ENCODE measurements at regions not wholly inside any gene's neighbourhood (a gene's known extent, or its start where the extent isn't known, plus 50 kb on each side); places are given as distances from the start of the nearest gene placed in this dataset.

- no peak for DNase-seq
Measured at GRCh38 chr12:91959220-91959619, 186.4 kb downstream of the BTG1 start.

DNA sequence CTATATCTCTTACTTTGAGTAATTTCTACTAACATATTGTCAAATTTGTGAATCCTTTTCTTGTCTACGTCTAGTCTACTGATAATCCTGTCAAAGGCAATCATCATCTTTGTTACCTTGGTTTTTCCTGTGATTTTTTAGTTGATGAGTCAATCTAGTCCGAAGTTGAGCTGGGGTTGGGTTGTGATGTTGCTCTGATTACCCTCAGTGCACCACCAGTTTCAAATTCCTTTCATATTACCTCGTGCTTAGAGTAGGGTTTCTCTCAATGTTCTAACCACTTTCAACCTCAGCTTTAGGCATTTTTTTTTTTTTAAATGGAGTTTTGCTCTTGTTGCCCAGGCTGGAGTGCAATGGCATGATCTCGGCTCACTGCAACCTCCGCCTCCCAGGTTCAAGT is 186.8 kb downstream of the BTG1 start:
- no peak for DNase-seq

- no peak for DNase-seq
Measured at GRCh38 chr12:91954747-91955146, 190.9 kb downstream of the BTG1 start.

DNA sequence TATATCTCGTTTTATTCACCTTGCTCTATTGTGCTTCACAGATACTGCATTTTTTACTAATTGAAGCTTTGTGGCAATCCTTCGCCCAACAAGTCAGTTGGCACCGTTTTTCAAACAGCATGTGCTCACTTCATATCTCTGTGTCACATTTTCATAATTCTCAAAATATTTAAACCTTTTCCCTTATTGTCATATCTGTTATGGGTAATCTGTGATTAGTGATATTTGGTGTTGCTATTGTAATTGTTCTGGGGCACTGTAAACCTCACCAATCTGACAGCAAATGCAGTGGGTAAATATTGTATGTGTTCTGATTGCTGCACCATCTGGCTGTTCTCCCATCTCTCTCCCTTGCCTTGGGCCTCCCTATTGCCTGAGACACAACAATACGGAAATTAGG is 191.3 kb downstream of the BTG1 start:
- DNase-seq = no peak

- DNase-seq = no peak
Measured at GRCh38 chr12:91952916-91953315, 192.7 kb downstream of the BTG1 start.

- DNase-seq = no peak
Measured at GRCh38 chr12:91951571-91951970, 194.1 kb downstream of the BTG1 start.

DNA sequence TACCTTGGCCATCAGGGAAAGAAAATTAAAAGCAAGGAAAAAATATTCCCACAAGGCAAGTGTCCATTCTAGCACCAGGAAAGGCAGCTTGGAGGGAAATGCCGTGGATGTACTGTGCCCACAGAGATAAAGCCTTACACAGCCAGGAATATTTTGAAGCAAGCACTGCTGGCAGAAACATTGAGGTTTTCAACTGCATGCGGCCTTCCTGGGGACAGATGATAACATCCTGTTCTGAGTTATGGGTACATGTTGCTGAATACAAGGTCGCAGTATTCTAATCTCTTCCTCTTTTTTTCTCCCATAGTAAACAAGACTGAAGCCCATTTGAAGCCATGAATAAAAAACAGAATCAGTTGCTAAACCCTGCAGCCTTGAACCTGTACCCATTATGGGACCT is 197.1 kb downstream of the BTG1 start:
- no peak for DNase-seq

- no peak for DNase-seq
Measured at GRCh38 chr12:91947459-91947858, 198.2 kb downstream of the BTG1 start.

GRCh38 chr12:91944637-91945036 is 201.0 kb downstream of the BTG1 start:
- DNase-seq = no peak

DNA sequence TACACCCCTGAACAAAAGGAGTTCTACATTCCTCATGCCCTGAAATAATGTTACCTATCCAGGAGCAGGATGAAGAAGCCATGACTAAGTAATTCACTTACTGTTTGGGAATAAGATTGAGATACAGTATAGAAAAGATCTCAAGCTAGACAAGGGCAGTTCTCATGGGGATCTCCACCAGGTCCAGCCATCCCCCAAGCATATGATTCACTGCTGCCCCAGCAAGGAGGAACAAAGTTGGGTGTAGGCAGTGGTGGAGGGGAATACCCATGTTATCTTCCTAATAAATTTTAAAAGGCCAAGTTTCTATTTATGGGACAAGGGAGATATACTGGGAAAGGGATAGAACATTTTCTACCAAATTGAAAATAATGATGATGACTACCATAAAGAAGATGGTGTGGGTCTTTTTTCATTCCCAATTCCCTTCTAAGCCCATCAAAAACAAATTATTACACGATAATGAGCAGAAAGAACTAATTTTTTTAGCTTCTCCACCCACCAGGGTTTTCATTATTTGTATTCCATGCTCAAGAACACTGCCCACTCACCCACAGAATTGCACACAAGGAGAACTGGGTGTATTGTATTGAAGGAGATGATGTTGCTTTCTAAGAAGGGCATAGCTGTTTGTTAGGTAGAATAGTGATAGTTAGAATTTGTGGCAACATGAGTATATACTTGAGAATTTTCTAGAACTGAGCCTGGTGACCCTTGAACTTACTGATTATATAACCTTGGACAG is 204.6 kb downstream of the BTG1 start:
- DNase-seq = no peak

DNA sequence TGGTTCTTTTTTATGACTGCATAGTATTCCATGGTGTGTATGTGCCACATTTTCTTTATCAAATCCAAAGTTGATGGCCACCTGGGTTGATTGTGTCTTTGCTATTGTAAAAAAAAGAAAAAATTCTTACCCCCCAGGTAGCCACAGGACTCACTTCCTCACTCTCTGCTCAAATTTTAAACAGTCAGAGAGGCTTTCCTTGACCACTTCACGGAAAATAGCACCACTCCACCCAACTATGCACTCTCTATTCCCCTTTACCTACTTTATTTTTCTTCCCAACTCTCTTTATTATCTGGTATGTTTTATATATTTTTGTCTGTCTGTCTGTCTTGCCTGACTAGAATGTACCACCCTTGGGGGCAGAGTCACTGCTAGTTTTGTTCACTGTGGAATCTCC is 205.3 kb downstream of the BTG1 start:
- DNase-seq = no peak

- no peak for DNase-seq
Measured at GRCh38 chr12:91937706-91938105, 207.9 kb downstream of the BTG1 start.

DNA sequence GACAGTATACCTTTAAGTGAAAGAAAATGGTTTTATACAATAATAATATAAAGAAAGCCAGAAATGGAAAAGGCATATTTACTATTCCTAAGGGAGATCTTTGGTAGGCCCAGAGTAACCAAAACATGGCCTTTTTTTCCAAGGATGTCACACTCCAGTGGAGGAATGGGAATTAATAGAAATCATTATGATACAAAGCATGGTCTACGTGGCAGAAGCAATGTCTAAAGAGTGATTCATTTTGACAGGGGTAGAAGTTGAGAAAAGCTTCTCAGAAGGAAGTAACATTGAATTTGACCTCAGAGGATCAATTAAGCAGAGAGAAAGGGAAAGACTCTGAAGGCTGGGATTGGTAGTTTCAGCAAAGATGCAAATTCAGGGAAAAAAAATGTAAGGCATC is 208.6 kb downstream of the BTG1 start:
- no peak for DNase-seq

DNA sequence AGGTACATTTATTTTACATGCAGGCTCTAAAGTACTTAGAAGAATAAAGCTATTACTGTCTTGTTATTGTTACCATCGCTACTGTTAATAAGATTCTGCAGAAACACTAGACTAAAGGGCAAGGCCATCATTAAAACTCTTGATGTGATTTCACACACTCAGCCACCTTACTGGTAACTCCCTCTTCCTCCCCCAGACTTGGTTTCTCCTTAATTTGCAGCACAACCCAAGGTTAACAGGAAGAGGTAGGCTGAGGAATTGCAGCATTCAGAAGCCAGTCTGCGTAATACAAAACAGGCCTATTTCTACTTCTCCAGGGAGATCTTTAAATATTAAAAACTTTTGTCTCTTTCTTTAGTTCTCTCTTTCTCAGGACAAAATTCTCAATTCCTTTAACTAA is 210.3 kb downstream of the BTG1 start:
- DNase-seq = no peak

- DNase-seq = no peak
Measured at GRCh38 chr12:91931111-91931510, 214.5 kb downstream of the BTG1 start.

DNA sequence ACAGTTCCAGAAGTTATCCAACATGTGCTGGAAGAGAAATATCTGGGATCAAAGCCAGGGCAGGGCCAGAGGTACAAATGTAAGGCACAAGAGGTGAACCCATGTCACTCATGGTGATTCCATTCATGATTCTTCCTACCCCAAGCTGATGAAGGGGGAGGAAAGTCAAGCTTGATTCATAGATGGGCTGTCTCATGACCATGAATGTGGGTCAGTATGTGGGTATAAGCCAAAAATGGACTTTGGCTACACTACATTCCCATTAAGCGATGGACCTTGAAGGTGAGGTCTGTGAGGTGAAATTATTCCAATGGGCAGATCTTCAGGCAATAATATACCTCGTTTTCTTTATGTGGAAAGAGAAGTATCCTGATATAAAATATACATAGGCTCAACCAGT is 217.1 kb downstream of the BTG1 start:
- DNase-seq = no peak

DNA sequence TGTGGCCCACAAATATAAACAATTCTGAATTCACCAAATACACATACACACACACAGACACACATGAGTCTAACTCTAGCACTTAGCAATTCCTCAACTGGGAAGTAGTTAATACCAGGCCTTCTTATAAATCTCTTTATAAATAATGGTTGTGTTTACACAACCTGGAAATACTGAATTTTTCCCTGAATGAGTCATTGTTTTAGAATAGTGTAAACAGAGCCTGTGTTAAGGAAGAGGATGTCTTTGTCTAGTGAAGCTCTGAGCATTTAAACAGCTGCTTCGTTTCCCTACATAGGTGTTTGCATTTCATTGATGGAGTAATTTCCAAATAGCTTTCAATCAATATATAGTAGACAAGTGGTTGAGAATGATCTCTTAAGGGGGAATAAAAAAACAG is 218.8 kb downstream of the BTG1 start:
- DNase-seq = peak; percentile 96

DNA sequence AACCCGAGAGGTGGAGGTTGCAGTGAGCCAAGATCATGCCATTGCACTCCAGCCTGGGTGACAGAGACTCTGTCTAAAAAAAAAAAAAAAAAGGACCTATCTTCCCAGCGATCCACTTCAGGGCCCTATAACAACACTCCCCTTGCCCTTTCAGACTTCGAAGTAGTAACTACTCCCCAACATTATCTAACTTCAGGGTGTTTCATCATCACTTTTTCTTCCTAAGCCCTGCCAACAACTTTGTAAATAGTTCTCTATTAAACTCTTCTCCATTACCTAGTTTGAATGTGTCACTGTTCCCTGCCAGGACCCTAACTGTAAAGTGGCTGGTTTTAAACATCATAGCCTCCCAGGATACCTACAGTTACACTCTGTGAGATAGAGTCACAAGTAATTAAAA is 220.8 kb downstream of the BTG1 start:
- no peak for DNase-seq

- DNase-seq = no peak
Measured at GRCh38 chr12:91923864-91924263, 221.8 kb downstream of the BTG1 start.

DNA sequence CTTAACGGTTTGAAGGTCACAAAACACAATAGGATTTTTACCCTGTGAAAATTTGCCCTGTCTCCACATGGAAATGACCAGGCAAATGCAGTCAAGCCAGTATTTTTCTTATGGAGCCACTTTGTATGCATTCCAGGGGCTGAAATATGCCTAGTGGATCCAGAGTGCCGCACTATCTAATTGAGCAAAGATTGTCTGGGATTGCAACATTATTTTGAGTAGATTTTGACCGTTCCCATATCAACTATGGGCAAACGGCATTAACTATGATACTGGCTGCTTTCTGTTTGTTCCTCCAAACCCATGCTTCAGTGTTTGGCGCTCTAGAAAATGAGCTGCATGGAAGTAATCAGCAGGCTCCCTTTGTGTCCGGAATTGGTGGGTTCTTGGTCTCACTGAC is 223.0 kb downstream of the BTG1 start:
- no peak for DNase-seq

GRCh38 chr12:91922139-91922538 is 223.5 kb downstream of the BTG1 start:
- no peak for DNase-seq

- DNase-seq = no peak
Measured at GRCh38 chr12:91921555-91921954, 224.1 kb downstream of the BTG1 start.

GRCh38 chr12:91920741-91921140 is 224.9 kb downstream of the BTG1 start:
- no peak for DNase-seq

DNA sequence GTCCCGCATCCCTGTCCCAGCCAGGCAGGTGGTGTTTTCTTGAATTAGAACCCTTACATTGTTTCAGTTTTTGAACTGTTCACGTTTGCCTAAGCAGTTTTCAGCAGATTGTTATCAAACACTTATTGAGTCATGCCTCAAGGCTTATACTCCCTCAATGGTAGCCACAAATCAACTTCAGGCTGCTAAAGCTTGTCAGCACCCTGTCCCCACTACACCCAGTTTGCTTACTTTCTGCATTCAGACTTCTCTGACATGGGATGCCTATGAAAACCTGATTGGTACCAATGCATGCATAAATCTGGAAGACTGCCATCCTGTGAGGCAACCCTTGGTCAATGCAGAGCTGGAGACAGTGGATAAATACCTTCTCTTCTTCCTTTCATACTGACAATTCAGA is 225.4 kb downstream of the BTG1 start:
- DNase-seq = no peak

DNA sequence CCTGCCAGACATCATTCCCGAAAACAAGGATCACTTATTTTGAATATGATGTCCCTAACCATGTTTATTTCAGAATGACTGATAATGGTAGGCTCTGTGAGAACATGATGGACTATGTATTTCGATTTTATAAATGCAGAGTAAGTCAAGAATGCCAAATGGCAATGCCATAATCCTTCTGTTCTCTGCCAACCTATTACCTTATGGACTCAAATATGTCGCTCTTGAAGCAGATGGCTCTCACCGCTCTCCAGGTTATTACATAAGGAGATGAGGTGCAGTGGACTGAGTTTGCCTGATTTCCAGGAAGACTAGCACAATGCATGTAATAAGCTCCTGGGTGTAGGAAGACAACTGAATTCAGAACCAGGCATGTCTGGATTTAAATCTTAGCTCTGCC is 227.2 kb downstream of the BTG1 start:
- DNase-seq = no peak

DNA sequence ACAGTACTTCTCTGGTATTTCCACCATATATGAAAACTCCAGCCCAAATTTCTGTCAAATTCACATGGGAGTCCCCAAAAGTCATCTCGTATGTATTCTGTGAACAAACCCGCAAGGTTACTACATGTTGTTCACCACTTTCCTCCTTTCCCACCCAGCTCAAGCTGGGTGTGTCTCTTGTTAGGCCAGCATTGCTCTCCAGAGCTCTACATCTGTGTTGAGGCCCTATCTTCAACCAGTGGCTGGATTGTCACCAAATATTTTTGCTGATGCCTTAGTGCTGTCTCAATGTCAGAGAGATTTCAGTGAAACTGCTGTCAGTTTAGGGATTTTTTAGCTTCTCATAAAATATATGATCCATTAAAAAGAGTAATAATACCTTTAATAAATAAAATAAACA is 230.9 kb downstream of the BTG1 start:
- DNase-seq = no peak
